Activated CD4-positive, alpha-beta T cell treated with anti-CD3 and anti-CD28 coated beads, Interleukin-2, Interleukin-4, amounts not matched to agents 100 ng/mL and 50 ng/mL, durations not matched to agents 16 hours and 8 hours (primary cell): ENCODE measurements at regions not wholly inside any gene's neighbourhood (a gene's known extent, or its start where the extent isn't known, plus 50 kb on each side); places are given as distances from the start of the nearest gene placed in this dataset.
"Not testable (repeated sequence)": the region's sequence is repeated elsewhere in the genome, so short reads cannot be mapped to it uniquely, and the experiment has no call there.

Experiments
- DNase-seq: peaks from one replicate; pipeline ENCODE4 v3.0.0-alpha.2; 2020; ENCODE audit warnings: low spot score

DNA sequence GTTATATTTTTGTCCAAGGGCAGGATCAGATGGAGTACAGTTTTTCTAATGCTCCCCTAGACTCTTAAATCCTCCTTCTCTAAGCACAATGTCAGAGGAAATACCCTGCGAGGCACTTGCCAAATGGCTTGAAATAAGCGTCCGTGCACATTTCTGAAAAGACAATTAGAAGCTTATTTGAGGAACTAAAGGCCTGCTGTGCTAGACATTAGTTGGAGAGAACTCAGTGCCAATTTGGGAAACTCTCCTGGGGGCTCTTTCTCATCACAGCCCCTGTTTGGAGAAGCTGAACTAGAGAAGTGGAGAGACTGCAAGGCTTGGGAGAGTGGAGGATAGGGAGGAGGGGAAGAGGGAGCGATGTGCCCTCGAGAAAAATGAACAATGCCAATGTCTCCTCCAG lies 247.6 kb upstream of the C2CD4B start:
- DNase-seq, result no peak

- no peak for DNase-seq
These were observed 248.1 kb upstream of the C2CD4B start for GRCh38 chr15:62413153-62413552.

DNA sequence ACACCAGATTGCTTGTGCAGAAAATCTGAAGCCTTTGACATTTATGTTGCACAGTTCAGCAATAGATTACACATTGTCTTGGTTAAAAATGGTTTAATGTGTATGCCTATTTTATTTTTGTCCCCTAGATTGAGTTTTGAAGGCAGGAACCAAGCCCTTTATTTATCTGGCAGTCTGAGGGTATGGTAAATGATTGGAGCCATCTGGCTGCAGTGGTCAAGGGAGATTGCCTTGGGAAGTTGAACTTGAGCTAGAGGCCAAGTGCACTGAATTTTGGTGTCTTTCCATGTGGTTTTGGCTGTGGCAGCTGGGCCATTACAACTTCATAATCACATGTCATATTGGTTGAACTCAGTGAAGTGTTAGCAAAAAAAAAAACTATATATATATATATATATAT lies 248.7 kb upstream of the C2CD4B start:
- DNase-seq, result no peak

- DNase-seq, result no peak
These were observed 250.4 kb upstream of the C2CD4B start for GRCh38 chr15:62415498-62415897.

DNA sequence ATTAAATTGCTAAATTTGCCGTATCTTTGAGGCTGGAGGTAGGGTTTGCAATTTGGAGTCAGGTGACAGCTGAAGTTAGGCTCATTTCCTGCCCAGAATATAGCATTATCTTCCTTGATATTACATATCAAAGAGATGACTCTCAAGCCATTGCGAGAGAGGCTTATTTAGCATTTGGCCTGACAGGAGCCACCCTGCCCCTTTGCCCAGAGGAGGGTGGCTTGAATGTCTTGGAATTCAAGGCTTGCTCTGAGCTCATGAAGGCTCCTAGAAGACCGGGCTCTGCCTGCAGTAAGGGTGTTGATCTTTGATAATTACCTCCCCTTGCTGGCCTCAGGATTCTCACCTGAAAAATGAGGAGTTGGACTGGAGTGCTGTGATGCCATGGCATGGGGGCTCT lies 251.4 kb upstream of the C2CD4B start:
- DNase-seq, result no peak

DNA sequence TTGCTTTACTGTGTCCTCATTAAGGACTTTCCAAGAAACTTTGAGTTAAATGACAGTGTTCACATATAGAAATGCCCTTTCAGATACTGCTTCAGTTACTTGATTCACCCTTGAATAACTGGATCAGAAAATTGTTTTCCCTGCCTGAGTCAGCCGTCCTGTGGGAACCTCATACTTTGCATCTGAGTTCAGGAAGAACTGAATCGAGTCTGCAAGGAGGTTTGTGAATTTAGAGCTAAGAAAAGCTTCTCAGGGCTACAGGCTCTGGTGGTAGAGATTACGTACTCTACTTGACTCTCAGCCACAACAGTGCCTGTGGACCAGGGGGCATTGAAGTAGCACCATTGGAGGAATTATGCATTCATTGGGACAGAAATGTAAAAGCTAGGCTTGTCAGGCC lies 252.4 kb upstream of the C2CD4B start:
- DNase-seq, result no peak

DNA sequence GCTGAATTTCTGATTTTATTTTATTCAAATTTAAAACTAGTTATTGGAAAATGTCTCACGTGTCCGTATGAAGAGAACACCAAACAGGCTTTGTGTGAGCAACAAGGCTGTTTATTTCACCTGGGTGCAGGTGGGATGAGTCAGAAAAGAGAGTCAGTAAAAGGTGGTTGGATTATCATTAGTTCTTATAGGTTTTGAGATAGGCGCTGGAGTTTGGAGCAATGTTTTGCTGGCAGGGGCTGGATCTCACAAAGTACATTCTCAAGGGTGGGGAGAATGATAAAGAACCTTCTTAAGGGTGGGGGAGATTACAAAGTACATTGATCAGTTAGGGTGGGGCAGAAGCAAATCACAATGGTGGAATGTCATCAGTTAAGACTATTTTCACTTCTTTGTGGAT lies 253.4 kb upstream of the C2CD4B start:
- not testable (repeated sequence) for DNase-seq

GRCh38 chr15:62419192-62419591 lies 254.1 kb upstream of the C2CD4B start:
- DNase-seq, result no peak

GRCh38 chr15:62420371-62420770 lies 255.3 kb upstream of the C2CD4B start:
- DNase-seq, result not testable (repeated sequence)

GRCh38 chr15:62421289-62421688 lies 256.2 kb upstream of the C2CD4B start:
- DNase-seq, result no peak

DNA sequence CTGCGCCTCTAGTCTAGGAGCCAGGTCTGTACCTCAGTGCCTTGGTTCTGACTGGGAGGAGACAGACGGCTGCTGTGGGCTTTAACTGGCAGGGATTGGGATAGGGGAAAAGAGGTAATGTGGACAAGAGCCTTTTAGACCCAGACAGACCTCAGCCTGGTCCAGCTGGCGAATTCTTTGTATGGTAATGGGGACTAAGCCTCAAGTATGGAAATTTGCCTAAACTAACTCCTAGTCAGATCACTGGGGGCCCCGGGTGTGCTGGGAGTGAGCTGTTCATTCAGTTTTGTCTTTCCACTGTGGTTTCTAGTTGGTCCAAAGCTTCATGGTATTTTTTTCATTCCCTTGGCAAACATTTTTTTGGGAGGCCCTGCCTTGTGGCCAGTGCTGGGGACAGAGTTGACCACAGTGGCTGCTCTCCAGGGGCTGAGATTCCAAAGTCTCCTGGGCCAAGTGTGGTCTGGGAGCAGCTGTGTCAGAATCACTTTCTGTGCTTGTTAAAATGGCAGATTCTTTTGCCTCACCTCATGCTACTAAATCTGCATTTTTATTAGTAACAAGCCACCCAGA lies 261.4 kb upstream of the C2CD4B start:
- no peak for DNase-seq

GRCh38 chr15:62428259-62428658 lies 263.2 kb upstream of the C2CD4B start:
- no peak for DNase-seq

DNA sequence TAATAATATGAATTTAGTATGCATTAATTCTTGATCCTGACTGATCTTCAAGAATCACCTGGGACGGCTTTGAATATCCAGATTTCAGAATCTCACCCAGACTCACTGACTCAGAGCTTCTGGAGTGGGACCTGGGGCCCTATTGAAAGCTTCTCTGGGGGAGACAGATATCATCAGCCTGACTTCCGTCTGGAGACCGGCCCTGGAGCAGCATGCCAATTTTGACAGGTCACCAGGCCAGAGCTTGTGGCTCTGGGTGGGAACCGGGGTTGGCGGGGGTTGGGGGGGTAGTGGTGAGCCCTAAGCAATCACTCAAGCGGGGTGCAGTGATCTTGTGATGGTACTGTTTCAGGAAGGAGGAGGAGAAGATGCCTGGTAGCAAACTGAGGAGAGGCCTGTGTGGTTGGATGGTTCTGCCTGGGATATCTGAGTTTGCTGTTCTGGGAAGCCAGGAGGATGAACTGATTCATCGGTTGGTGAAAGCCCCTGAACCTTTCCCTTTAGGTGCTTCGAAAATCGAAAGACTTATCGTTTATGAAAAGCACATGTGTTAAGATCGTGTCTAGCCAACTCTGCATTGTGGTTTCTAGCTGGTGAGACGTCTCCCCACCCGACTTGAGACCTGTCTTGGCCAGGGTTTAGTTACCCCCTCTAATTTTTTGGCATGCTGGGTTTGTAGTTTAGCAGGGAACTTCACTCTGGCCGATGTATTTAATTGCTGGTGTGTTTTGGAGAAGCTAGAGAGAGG lies 263.9 kb upstream of the C2CD4B start:
- no peak for DNase-seq

DNA sequence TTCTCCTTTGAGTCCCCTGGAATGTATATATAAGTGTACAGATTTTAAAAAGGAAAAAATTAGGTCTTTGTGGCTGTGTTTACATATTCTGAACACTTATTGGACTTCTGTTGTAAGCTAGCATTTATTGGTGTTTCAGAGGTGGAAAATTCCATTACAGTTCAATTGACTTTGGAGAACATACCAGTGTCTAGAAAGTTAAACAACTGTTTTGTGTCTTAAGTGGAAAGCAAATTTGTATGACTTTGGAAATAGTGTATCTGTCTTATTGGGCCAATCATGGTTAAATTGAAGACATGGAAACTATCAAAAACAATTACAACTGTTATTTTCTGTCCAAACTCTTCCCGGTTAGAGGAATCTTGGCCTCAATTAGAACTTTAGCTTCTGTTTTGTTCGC lies 265.0 kb upstream of the C2CD4B start:
- DNase-seq, result no peak

DNA sequence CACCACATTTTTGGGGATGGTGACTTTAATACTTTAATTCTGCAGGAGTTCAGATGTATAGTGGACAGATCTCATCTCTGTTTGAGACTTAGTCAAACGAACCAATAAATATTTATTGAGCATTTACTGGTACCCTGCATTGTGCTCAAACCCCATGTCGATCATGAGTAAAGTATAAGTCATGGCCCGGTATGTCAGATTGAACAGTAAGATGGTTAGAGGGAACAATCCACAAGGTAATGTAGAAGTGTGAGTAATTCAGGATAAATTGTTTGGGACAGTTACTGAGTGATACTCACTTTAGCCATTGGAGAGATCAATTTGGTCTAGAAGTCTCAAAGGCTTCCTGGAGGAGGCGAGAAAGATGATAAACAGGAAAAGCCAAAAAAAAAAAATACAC lies 265.5 kb upstream of the C2CD4B start:
- no peak for DNase-seq

DNA sequence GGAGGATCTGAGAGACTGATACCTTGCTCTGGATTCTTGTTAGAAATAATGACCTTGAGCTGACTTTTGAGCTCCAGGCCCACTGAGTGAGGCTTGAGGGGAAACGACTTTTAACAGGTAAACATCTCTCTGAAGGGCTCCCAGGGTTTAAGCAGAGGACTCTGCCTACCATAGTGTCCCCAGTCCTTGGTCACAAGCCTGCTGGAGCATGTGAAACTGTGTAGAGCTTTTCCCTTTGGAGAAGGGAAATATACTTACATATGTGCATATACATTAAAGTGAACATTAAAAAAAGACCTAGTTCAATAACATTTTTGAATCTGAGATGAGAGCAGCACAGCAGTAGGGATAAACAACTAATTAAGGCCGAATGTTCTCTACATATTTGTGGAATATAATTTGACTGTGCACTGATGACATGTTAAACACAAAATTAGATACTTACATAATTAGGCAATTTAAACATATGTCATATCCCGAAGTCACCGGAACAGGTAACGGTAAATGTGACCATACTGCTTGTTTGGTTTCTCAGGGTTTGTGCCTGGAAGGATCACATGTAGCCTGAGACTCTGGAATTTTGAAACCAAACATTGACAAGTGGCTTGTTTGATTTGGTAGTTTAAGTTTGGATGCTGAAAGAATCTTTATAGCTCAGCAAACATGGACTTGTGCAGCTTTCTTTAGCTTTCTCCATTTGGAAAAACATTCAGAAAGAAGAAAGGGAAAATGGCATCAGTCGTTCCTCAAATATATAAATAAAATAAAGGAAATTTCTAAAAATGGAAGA lies 266.1 kb upstream of the C2CD4B start:
- DNase-seq, result no peak

GRCh38 chr15:62431817-62432216 lies 266.7 kb upstream of the C2CD4B start:
- no peak for DNase-seq

DNA sequence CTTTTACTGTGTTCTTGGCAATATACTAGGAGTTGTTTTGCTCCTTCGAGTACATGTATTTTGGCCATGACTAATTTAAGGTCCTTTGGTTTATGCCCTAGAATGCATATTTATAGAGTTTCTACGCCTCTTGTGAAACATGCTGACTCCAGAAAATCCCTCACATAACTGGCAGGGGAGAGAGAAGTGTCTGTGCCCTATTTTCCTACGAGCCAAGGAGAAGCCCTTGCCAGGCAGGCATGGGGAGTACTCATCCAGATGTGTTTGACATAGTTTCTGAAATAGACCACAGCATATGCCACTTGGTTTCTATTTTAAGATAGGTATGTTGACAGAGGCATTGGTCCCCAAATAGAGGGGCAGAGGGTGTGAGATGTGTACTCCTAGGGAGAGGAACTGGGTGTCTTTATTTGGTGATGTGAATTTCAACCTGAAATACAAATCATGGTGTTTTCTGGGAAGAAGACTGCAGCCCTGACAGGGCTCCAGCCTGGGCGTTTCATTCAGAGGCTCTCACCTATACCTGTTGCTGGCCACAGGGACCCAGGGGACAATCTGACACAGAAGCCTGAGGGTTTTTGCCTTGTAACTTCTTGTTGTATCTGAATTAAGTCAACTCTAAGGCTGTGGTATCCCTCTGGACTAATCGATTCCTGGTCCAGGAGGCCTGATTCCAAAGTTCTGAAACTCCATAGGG lies 267.8 kb upstream of the C2CD4B start:
- no peak for DNase-seq

- no peak for DNase-seq
These were observed 271.1 kb upstream of the C2CD4B start for GRCh38 chr15:62436235-62436634.

GRCh38 chr15:62437753-62438152 lies 272.7 kb upstream of the C2CD4B start:
- no peak for DNase-seq

DNA sequence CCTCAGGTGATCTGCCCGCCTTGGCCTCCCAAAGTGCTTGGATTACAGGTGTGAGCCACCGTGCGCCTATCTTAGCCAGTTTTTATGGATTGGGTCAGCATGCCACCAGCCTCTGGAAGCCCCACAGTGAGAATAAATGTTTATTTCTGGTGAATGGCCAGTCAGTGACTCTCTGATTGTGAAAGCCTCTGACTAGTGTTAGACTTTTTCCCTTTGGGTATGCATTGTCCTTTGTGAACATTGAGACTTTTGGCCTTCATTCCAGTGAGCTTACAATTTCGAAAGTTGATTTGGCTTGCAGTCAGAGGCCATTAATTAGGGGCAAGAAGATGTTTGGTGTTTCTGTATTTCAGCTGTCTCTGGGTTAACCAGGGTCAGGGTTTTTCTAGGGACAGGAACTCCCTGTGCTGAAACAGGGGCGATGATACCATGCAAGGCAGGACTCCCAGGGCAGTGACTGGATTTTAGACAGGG lies 274.5 kb upstream of the C2CD4B start:
- no peak for DNase-seq

DNA sequence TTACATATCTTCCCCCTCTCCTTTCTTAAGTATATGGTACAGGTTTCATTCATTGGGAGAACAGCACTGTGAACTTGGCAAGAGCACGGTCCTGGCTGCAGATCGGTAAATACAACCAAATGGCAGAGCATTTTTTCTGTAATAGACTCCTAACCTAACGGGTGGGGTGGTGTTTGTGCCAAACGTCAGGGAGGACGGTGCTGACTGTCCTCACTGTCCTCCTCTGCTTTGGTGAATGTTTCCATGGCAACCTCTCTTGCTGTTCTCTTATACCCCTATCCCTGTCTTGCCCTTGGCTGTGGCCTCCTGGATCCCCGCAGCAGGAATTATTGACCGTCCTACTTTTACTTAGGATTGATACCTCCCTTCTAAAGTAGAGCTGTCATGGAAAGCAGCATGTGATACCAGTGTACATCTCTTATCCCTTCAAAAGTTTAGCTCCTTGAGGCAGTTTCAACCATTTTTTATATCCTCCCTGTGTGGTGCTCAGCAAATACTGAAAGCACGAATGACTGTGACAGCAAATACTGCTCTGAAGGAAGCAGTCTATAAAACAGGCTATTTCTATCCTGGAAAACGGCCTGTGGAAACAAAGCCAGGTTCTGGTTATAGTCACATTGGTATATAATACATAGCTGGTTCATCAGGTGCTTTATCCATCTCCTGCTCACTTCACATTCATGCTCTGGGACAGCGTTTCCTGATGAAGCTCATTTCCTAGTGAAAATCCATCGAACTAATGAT lies 275.4 kb upstream of the C2CD4B start:
- DNase-seq, result no peak
